ENCODE measurements at regions not wholly inside any gene's neighbourhood (a gene's known extent, or its start where the extent isn't known, plus 50 kb on each side); places are given as distances from the start of the nearest gene placed in this dataset.

DNA sequence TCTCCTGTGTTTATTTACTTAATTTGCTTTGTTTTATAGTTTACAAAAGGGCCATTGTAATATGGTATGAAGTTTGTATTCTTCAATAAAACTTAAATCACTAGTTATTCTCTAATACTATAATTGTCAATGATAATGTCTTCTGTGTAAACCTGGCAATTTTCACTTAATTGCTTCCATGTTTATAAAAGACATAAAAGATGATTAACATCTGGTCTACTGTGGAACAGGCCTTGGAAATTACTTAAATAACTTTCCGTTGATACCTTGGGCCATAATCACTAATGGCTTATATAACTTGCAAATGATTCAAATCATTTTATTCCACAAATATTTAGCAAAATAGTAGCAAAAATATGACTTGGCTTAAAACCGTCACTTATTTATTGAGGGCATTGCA is 743.8 kb downstream of the DSC3 start:
- Mint-ChIP-seq H3K27me3 (ENCODE audit: low read depth) (no peaks in the 10 kb centered on the region), H3K4me1 (no peaks in the 10 kb centered on the region), H3K27ac (no peak overlapping the region), H3K36me3 (ENCODE audit: insufficient read depth in 1 of 3, low read depth in 3 of 3) (peaks cover 0 to 4% (median 2%) of the 10 kb centered on the region in 3 experiments; a peak in 2 of 7 replicates), H3K4me3 (no peak overlapping the region), H3K9me3 (peaks cover 3 to 9% of the 10 kb centered on the region in 2 experiments)
- Histone ChIP-seq H3K14ac (ENCODE audit: insufficient read depth, low read length) (no peak overlapping the region), H3K27ac (ENCODE audit: insufficient read length, low read depth, low read length) (no peak overlapping the region), H2AFZ (ENCODE audit: low read length) (no peak overlapping the region), H3K27me3 (ENCODE audit: insufficient read depth, low read length) (no peaks in the 10 kb centered on the region), H3K4me1 (ENCODE audit: insufficient read depth, low read length) (no peaks in the 10 kb centered on the region), H4K8ac (replicated peaks; ENCODE audit: insufficient read length, low read depth, low read length) (no peak overlapping the region), H2BK120ac (ENCODE audit: low read depth, low read length, poor library complexity, severe bottlenecking) (no peak overlapping the region), H2BK20ac (ENCODE audit: low read depth, low read length, poor library complexity, severe bottlenecking) (no peak overlapping the region), H4K20me1 (ENCODE audit: control insufficient read depth, insufficient read depth, insufficient read length) (no peaks in the 10 kb centered on the region), H2BK5ac (ENCODE audit: insufficient read length, low read length) (no peak overlapping the region), H2BK12ac (ENCODE audit: insufficient read length, low read depth, low read length) (no peak overlapping the region), H3K4me2 (ENCODE audit: insufficient read depth, insufficient read length, low read length) (no peak overlapping the region), H3K56ac (ENCODE audit: insufficient read length, low read depth, low read length) (no peak overlapping the region), H3K23me2 (ENCODE audit: insufficient read length, low read depth, low read length, poor library complexity, severe bottlenecking) (no peaks in the 10 kb centered on the region), H3K79me2 (ENCODE audit: insufficient read depth, low read length) (no peaks in the 10 kb centered on the region), H3K9me3 (ENCODE audit: control insufficient read depth, low read depth, low read length) (no peaks in the 10 kb centered on the region), H3K4ac (ENCODE audit: low read depth, low read length) (no peak overlapping the region), H3K79me1 (ENCODE audit: insufficient read depth, low read depth, low read length, poor library complexity, severe bottlenecking) (no peaks in the 10 kb centered on the region), H3T11ph (ENCODE audit: low read length) (no peak overlapping the region), H2BK15ac (ENCODE audit: low read depth, low read length) (no peak overlapping the region), H4K91ac (ENCODE audit: insufficient read length, low read depth, low read length) (no peak overlapping the region), H4K5ac (ENCODE audit: insufficient read length, low read depth, low read length) (no peak overlapping the region), H3K23ac (ENCODE audit: insufficient read length, low read depth, low read length) (no peak overlapping the region), H2AK5ac (ENCODE audit: insufficient read length, low read length) (no peak overlapping the region), H3K18ac (ENCODE audit: insufficient read length, low read depth, low read length) (no peak overlapping the region), H3K9ac (ENCODE audit: extremely low read depth, insufficient read length, low read length) (no peak overlapping the region)
- TF ChIP-seq, protein P1, sequence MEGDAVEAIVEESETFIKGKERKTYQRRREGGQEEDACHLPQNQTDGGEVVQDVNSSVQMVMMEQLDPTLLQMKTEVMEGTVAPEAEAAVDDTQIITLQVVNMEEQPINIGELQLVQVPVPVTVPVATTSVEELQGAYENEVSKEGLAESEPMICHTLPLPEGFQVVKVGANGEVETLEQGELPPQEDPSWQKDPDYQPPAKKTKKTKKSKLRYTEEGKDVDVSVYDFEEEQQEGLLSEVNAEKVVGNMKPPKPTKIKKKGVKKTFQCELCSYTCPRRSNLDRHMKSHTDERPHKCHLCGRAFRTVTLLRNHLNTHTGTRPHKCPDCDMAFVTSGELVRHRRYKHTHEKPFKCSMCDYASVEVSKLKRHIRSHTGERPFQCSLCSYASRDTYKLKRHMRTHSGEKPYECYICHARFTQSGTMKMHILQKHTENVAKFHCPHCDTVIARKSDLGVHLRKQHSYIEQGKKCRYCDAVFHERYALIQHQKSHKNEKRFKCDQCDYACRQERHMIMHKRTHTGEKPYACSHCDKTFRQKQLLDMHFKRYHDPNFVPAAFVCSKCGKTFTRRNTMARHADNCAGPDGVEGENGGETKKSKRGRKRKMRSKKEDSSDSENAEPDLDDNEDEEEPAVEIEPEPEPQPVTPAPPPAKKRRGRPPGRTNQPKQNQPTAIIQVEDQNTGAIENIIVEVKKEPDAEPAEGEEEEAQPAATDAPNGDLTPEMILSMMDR (conservative IDR thresholded peaks at IDR 0.05): no peak
- WGBS (ENCODE audit: extremely low coverage, insufficient read length, low lambda C conversion rate): no CpG with 5 or more reads among the region's 2 CpGs
- DNase-seq: no peak
